Tibial nerve (tissue), 4 donors: ENCODE measurements at regions not wholly inside any gene's neighbourhood (a gene's known extent, or its start where the extent isn't known, plus 50 kb on each side); places are given as distances from the start of the nearest gene placed in this dataset.
"Not testable (repeated sequence)": the region's sequence is repeated elsewhere in the genome, so short reads cannot be mapped to it uniquely, and the experiment has no call there.

Experiments used
- EP300 ChIP-seq, 2 donors: sonication (generic); formaldehyde crosslinking; IDR thresholded peaks; one replicate each; pipeline ENCODE4 v1.6.1; 2017; ENCODE audit warnings: antibody characterized with exemption in 2 of 2, mild to moderate bottlenecking in 1 of 2
- POLR2A ChIP-seq, 2 donors: fragments of 450-650 bp; IDR thresholded peaks; one replicate each; pipeline ENCODE4 v1.6.1; 2017; ENCODE audit warnings: antibody characterized with exemption in 2 of 2, mild to moderate bottlenecking in 2 of 2, moderate library complexity in 2 of 2
- TF ChIP-seq, protein P1 (sequence below), 5 experiments: fragments of 200-600 bp in 3 of 5; fragments of 450-650 bp in 2 of 5; sonication (generic) in 3 of 5; IDR thresholded peaks; one replicate each; pipeline ENCODE4 v1.5.1; 2016 to 2019; ENCODE audit warnings: antibody characterized with exemption in 5 of 5, mild to moderate bottlenecking in 3 of 5, moderate library complexity in 2 of 5

DNA sequence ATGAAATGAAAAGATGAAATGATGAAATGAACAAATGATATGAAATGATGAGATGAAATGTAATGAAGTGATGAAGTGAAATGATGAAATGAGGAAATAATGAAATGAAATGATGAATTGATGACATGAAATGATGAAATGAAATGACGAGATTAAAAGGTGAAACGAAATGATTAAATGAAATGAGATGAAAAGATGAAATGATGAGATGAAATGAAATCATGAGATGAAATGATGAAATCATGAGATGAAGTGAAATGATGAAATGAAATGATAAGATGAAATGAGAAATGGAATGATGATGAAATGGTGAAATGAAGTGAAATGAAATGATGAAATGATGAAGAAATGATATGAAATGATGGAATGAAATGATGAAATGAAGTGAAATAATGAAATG lies 221.7 kb upstream of the VKORC1L1 start:
- TF ChIP-seq POLR2A, EP300 (IDR thresholded peaks at IDR 0.05): not testable (repeated sequence)
- TF ChIP-seq, protein P1, sequence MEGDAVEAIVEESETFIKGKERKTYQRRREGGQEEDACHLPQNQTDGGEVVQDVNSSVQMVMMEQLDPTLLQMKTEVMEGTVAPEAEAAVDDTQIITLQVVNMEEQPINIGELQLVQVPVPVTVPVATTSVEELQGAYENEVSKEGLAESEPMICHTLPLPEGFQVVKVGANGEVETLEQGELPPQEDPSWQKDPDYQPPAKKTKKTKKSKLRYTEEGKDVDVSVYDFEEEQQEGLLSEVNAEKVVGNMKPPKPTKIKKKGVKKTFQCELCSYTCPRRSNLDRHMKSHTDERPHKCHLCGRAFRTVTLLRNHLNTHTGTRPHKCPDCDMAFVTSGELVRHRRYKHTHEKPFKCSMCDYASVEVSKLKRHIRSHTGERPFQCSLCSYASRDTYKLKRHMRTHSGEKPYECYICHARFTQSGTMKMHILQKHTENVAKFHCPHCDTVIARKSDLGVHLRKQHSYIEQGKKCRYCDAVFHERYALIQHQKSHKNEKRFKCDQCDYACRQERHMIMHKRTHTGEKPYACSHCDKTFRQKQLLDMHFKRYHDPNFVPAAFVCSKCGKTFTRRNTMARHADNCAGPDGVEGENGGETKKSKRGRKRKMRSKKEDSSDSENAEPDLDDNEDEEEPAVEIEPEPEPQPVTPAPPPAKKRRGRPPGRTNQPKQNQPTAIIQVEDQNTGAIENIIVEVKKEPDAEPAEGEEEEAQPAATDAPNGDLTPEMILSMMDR (IDR thresholded peaks at IDR 0.05), result not testable (repeated sequence)
